Type B pancreatic cell (in vitro differentiated cells): ENCODE measurements at regions not wholly inside any gene's neighbourhood (a gene's known extent, or its start where the extent isn't known, plus 50 kb on each side); places are given as distances from the start of the nearest gene placed in this dataset.

Source experiments
- DNase-seq: peaks from one replicate; pipeline ENCODE4 v3.0.0; 2021; ENCODE audit warnings: mixed read lengths; ENCODE audit not compliant: unreplicated experiment; ENCODE audit errors: extremely low spot score
- H3K27ac Mint-ChIP-seq: 2 replicates; pipeline ENCODE4 v1.8.0; 2021; ENCODE audit warnings: mild to moderate bottlenecking, mixed read lengths
- H3K27me3 Mint-ChIP-seq: 2 replicates; pipeline ENCODE4 v1.8.0; 2021; ENCODE audit warnings: mixed read lengths
- H3K36me3 Mint-ChIP-seq: 2 replicates; pipeline ENCODE4 v1.8.0; 2021; ENCODE audit warnings: mixed read lengths
- H3K4me1 Mint-ChIP-seq: one replicate; pipeline ENCODE4 v1.8.0; 2021; ENCODE audit warnings: mixed read lengths; ENCODE audit not compliant: unreplicated experiment
- H3K4me3 Mint-ChIP-seq: 2 replicates; pipeline ENCODE4 v1.8.0; 2021; ENCODE audit warnings: mild to moderate bottlenecking, mixed read lengths
- H3K9me3 Mint-ChIP-seq: 2 replicates; pipeline ENCODE4 v1.8.0; 2021; ENCODE audit warnings: mixed read lengths
- CTCF ChIP-seq: fragments of 200-600 bp; sonication (generic); conservative IDR thresholded peaks from 2 replicates; pipeline ENCODE4 v1.5.0; 2021; ENCODE audit warnings: antibody characterized with exemption, mild to moderate bottlenecking

DNA sequence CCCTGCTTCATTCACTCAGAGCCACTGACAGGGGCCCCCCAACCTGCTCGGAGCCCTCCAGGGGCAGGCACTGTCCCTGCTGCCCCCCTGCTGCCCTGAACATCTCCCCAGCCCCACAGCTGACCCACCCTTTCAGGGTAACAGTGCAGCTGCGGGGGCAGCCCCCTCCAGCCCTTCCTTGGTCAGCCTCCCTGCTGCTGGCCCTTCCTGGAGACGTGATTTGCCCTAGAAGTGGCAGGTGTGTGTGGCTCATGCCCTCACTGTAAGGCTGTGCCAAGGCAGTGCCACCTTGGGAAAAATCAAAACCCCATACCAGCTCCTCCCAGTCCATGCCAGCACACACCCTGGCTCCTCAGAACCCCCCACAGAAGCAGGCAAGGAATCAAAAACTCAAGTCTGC is 184.2 kb upstream of the HDAC4 start:
- no peak for TF ChIP-seq CTCF
- Mint-ChIP-seq H3K4me1 (peaks cover 12% of the 10 kb centered on the region), H3K4me3 (no peak overlapping the region), H3K9me3 (no peaks in the 10 kb centered on the region), H3K27me3 (peaks cover 2% of the 10 kb centered on the region), H3K36me3 (no peaks in the 10 kb centered on the region), H3K27ac (no peak overlapping the region)
- no peak for DNase-seq

- no peak for DNase-seq
- peaks cover 2% of the 10 kb centered on the region for H3K27me3 Mint-ChIP-seq
- H3K4me1 Mint-ChIP-seq = peaks cover 12% of the 10 kb centered on the region
- no peak overlapping the region for H3K4me3 Mint-ChIP-seq
- H3K27ac Mint-ChIP-seq = no peak overlapping the region
- TF ChIP-seq CTCF = no peak
- H3K9me3 Mint-ChIP-seq = no peaks in the 10 kb centered on the region
- H3K36me3 Mint-ChIP-seq = no peaks in the 10 kb centered on the region
These were observed 183.3 kb upstream of the HDAC4 start for GRCh38 chr2:239583879-239584859.

DNA sequence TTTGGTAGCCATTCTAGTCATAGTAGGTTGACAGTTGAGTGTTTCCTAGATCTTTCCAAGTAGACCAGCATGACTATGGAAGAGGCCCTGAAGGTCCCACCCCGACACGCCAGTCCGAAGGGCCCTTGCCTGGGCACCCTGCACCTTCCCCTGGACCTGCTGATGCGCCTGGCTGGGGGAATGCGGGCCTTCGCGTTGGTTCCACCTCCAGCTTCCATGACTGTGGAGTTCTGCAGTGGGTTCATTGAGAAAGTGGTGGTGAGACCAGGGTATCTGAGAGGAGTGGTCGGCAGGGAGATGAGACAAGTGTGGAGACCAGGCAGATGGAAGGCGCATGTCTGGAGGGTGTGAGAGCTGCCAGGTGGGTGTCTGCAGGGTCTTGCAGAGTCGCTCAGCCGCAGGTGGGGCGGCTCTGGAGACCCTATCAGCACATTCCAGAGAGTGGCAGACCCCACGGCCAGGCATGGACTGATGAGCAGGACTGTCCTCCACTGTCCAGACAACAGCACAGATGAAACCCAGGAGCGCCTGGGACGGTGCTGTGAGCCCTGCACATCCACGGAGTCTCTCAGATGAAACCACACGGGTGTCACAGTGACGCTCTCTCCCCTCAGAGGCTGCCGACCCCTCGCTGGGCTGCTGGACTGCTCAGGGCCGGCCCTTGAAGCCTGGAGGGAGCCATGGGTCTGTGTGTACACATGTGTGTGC is 182.5 kb upstream of the HDAC4 start:
- no peaks in the 10 kb centered on the region for H3K36me3 Mint-ChIP-seq
- H3K4me1 Mint-ChIP-seq = peaks cover 12% of the 10 kb centered on the region
- no peak for TF ChIP-seq CTCF
- H3K4me3 Mint-ChIP-seq = no peak overlapping the region
- no peaks in the 10 kb centered on the region for H3K9me3 Mint-ChIP-seq
- peaks cover 2% of the 10 kb centered on the region for H3K27me3 Mint-ChIP-seq
- H3K27ac Mint-ChIP-seq = no peak overlapping the region
- no peak for DNase-seq

- H3K4me3 Mint-ChIP-seq = no peak overlapping the region
- no peak for DNase-seq
- peaks cover 2% of the 10 kb centered on the region for H3K27me3 Mint-ChIP-seq
- no peak for TF ChIP-seq CTCF
- peaks cover 8% of the 10 kb centered on the region for H3K4me1 Mint-ChIP-seq
- H3K9me3 Mint-ChIP-seq = no peaks in the 10 kb centered on the region
- no peak overlapping the region for H3K27ac Mint-ChIP-seq
- no peaks in the 10 kb centered on the region for H3K36me3 Mint-ChIP-seq
These were observed 181.7 kb upstream of the HDAC4 start for GRCh38 chr2:239582476-239582875.

DNA sequence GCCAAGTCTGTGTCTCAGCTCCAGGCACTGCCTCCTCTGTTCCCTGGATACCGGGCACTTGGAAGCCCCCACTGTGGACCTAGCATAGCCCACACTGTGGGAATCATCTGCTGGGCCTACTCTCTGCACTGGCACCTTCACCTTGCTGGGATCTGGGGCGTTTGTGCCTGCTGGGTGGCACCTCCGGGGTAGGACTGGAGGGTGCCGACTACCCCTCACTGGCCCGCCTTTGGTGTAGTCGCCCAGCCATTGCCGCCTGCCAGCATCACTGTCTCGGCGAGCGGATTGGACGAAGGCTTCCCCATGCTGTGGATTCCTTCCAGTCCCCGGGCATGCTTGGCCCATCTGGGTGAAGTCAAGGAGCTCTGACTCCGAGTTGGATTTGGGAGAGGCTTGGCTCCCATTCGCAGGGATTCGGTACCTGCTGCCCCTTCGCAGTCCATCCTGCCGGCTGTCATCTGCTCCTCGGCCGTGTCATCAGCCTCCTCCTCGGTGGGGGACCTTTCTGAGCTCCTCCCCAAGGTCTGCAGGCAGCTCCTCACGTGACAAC is 180.6 kb upstream of the HDAC4 start:
- peaks cover 2% of the 10 kb centered on the region for H3K27me3 Mint-ChIP-seq
- H3K36me3 Mint-ChIP-seq = no peaks in the 10 kb centered on the region
- no peak for TF ChIP-seq CTCF
- no peaks in the 10 kb centered on the region for H3K9me3 Mint-ChIP-seq
- H3K4me1 Mint-ChIP-seq = peaks cover 4% of the 10 kb centered on the region
- H3K4me3 Mint-ChIP-seq = no peak overlapping the region
- H3K27ac Mint-ChIP-seq = no peak overlapping the region
- no peak for DNase-seq
